Lung (tissue), 11 donors: ENCODE measurements at regions not wholly inside any gene's neighbourhood (a gene's known extent, or its start where the extent isn't known, plus 50 kb on each side); places are given as distances from the start of the nearest gene placed in this dataset.
"Not testable (repeated sequence)": the region's sequence is repeated elsewhere in the genome, so short reads cannot be mapped to it uniquely, and the experiment has no call there.

Experiments used
- ATAC-seq: fragments of 200-7000 bp; cut with Tn5 transposase; one replicate; pipeline ENCODE4 v1.9.1; 2020; ENCODE audit warnings: moderate number of reproducible peaks; ENCODE audit not compliant: insufficient read depth, low FRiP score
- DNase-seq, 3 donors: peaks; one replicate each; pipeline ENCODE4 v3.0.0-alpha.2; 2013 to 2017
- H3K27ac ChIP-seq, 2 donors: one replicate each; pipeline ENCODE4 v1.5.1; 2013; ENCODE audit warnings: mild to moderate bottlenecking in 2 of 2, moderate library complexity in 2 of 2, control low read depth in 1 of 2, inconsistent platforms in 1 of 2, low read depth in 1 of 2, low read length in 1 of 2
- H3K27me3 ChIP-seq, 3 donors: one replicate each; pipeline ENCODE4 v1.5.1; 2013; ENCODE audit warnings: low read length in 2 of 3; ENCODE audit not compliant: control insufficient read depth in 3 of 3, insufficient read depth in 3 of 3
- H3K36me3 ChIP-seq, 4 donors: one replicate each; pipeline ENCODE4 v1.5.1; 2013; ENCODE audit warnings: low read length in 4 of 4, mild to moderate bottlenecking in 1 of 4, moderate library complexity in 1 of 4; ENCODE audit not compliant: control insufficient read depth in 4 of 4, insufficient read depth in 4 of 4
- H3K4me1 ChIP-seq, 5 donors: one replicate each; pipeline ENCODE4 v1.5.1; 2013; ENCODE audit warnings: low read length in 5 of 5, mild to moderate bottlenecking in 2 of 5, moderate library complexity in 1 of 5; ENCODE audit not compliant: control insufficient read depth in 5 of 5, insufficient read depth in 5 of 5
- H3K4me3 ChIP-seq: one replicate; pipeline ENCODE4 v1.5.1; 2013; ENCODE audit warnings: mild to moderate bottlenecking, control low read depth, moderate library complexity
- H3K9ac ChIP-seq, 2 donors: one replicate each; pipeline ENCODE4 v1.5.1; 2013; ENCODE audit warnings: low read length in 2 of 2, control low read depth in 1 of 2; ENCODE audit not compliant: insufficient read depth in 1 of 2
- H3K9me3 ChIP-seq, 4 donors: one replicate each; pipeline ENCODE4 v1.5.1; 2013; ENCODE audit warnings: low read length in 3 of 4, mild to moderate bottlenecking in 1 of 4, moderate library complexity in 1 of 4; ENCODE audit not compliant: control insufficient read depth in 4 of 4, insufficient read depth in 3 of 4
- WGBS, 2 donors: extraction: QIAGEN DNeasy Blood & Tissue Kit; methylation state at CpG; one replicate each; pipeline ENCODE4 v1.1.7; 2013; 5-methylcytosine and 5-hydroxymethylcytosine counted together
- TF ChIP-seq, protein P1 (sequence below): IDR thresholded peaks from 2 replicates; pipeline ENCODE4 v1.5.1; 2012; ENCODE audit warnings: mild to moderate bottlenecking; ENCODE audit errors: control extremely low read depth, extremely low read depth
- donor health status: control.
- donor health status: control.
- donor health status: Bipolar disorder and iron deficiency.
- donor health status: healthy.
- donor health status: DM: yes; HTN: yes; CAD: no.

DNA sequence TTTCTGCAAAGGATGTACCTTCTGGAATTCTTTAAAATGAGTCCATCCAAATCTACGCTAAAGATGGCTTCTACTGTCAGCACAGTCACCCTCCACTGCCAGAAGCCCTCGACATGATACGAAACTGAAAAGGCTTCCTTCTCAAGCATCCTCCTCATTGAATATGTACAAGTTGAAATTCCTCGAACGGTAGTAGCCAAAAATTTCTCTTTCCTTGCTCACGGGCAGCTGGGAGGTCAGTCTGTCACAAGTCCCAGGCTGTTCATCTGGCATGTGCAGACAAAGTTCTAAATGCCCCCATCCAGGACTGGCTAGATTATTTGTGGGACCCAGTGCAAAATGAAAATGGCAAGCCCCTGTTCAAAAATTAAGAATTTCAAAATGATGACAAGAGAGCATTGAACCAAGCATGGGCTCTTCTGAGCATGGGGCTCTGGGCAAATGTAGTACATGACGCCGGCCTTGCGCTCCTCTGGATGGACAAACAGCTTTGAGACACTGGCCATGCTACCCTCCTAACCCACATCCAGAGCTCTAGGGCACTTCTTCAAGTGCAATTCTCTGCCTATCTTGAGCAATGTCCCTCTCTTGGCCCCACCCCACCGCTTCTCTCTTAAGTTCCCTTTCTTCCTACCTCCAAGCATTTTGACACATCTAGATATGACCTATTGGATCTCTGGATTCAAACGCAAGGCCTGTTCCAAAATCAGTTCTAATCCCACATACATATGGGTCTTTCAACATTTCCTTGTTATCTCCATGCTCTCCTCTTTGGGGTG lies 78.9 kb upstream of the FLT1 start:
- Histone ChIP-seq H3K27me3 (no peaks in the 10 kb centered on the region), H3K36me3 (no peaks in the 10 kb centered on the region), H3K9me3 (no peaks in the 10 kb centered on the region), H3K4me3 (no peak overlapping the region), H3K9ac (no peak overlapping the region), H3K4me1 (peaks cover 0 to 7% (median 0%) of the 10 kb centered on the region in 5 donors), H3K27ac (no peak overlapping the region)
- DNase-seq (no peak), ATAC-seq (no peak)
- 80 to 84% methylated on average over 11 of the region's 11 CpGs for WGBS, 2 donors
- TF ChIP-seq, protein P1, sequence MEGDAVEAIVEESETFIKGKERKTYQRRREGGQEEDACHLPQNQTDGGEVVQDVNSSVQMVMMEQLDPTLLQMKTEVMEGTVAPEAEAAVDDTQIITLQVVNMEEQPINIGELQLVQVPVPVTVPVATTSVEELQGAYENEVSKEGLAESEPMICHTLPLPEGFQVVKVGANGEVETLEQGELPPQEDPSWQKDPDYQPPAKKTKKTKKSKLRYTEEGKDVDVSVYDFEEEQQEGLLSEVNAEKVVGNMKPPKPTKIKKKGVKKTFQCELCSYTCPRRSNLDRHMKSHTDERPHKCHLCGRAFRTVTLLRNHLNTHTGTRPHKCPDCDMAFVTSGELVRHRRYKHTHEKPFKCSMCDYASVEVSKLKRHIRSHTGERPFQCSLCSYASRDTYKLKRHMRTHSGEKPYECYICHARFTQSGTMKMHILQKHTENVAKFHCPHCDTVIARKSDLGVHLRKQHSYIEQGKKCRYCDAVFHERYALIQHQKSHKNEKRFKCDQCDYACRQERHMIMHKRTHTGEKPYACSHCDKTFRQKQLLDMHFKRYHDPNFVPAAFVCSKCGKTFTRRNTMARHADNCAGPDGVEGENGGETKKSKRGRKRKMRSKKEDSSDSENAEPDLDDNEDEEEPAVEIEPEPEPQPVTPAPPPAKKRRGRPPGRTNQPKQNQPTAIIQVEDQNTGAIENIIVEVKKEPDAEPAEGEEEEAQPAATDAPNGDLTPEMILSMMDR: no peak

DNA sequence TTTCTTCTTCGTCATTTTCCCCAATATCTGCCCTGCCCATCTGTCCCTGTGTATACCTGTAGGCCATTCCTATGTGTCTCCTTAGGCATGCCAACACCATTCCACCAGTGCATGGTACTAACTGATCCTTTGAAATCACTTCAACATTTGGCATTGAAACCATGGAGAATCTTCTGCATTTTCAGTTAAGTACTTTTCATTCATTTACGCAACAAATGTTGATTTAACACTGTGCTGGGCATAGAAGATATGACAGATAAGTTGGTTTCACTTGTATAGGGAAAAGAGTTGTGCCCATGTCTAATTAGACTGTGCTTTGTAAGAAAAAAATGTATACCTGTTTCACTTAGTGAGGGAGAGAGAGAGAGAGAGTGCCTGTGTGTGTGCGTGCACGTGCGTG lies 77.9 kb upstream of the FLT1 start:
- Histone ChIP-seq H3K4me3 (no peak overlapping the region), H3K27me3 (no peaks in the 10 kb centered on the region), H3K9me3 (no peaks in the 10 kb centered on the region), H3K27ac (no peak overlapping the region), H3K4me1 (peaks cover 0 to 8% (median 0%) of the 10 kb centered on the region in 5 donors), H3K9ac (no peak overlapping the region), H3K36me3 (no peaks in the 10 kb centered on the region)
- ATAC-seq (no peak), DNase-seq (no peak)
- WGBS, 2 donors: 87 to 96% methylated on average over 5 of the region's 5 CpGs
- TF ChIP-seq, protein P1: no peak

DNA sequence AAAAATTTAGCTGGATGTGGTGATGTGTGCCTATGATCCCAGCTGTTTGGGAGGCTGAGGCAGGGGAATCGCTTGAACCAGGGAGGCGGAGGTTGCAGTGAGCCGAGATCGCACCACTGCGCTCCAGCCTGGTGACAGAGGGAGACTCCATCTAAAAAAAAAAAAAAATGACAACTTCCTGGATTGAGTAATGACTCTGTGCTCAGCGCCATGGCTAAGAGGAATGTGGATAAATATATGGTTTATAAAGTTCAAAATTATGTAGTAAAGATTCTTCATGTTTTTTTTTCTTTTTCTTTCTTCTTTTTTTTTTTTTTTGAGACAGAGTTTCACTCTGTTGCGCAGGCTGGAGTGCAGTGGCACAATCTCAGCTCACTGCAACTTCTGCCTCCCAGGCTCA lies 75.4 kb upstream of the FLT1 start:
- not testable (repeated sequence) for H3K27ac ChIP-seq, ATAC-seq, H3K4me1 ChIP-seq, H3K9me3 ChIP-seq, H3K9ac ChIP-seq, H3K4me3 ChIP-seq, H3K36me3 ChIP-seq, H3K27me3 ChIP-seq, DNase-seq
- 63 to 71% methylated on average over 7 of the region's 7 CpGs for WGBS, 2 donors

DNA sequence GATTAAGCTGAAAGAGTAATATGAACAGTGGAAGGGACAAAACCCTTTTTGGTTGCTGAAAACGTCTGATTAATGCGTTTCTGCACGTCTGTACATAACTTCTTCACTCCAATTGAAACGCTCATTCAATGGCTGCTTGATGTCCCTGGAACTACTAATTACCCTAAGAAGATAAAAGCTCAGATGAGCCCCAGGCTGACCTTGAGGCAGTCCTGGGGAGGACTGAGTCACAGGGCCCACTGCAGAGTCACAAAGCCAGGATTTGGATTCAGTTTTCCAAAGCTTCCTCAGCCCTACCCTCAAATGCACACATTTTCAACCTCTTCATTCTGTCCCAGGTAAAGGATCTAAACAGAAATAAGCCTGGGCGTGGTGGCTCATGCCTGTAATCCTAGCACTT lies 75.0 kb upstream of the FLT1 start:
- no peaks in the 10 kb centered on the region for H3K9me3 ChIP-seq
- H3K9ac ChIP-seq: no peak overlapping the region
- H3K27me3 ChIP-seq: no peaks in the 10 kb centered on the region
- no peaks in the 10 kb centered on the region for H3K36me3 ChIP-seq
- ATAC-seq: no peak
- WGBS, 2 donors: 95 to 97% methylated on average over 5 of the region's 5 CpGs
- TF ChIP-seq, protein P1: no peak
- H3K4me1 ChIP-seq: peaks cover 0 to 9% (median 0%) of the 10 kb centered on the region in 5 donors
- H3K27ac ChIP-seq: no peak overlapping the region
- DNase-seq: no peak
- no peak overlapping the region for H3K4me3 ChIP-seq
